ENCODE measurements at regions not wholly inside any gene's neighbourhood (a gene's known extent, or its start where the extent isn't known, plus 50 kb on each side); places are given as distances from the start of the nearest gene placed in this dataset.

DNA sequence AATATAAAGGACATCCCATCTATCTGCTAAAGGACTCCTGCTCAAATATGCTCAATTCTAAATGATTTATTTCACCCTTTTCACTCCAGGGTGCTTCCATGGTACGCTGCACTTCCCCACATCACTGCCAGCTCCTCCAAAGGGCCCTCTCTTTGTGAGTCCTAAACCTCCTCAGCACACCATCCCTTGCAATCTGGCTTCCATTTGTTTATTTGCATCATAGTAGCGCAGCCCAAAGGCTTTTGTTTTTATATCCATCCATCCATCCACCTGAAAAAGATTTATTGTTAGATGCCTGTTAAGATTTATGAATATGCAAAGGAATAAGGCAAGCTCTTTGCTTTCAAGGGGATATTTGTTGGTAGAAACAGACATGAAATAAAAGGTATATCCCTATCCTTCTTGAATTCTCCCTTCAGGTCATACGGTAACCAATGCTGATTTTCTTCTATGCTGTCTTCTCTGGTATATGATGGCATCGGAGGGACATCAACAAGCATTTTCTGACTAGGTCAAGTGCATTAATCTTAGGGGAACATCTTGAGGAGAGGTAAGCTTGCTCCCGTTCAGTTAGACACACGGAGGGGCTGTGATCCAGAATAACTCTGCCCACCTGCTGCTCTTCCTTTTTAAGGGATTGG, 397.6 kb downstream of the LIG4 start:
- no peak overlapping the region for H3K9ac ChIP-seq (ENCODE audit: low read depth in 1 of 2, low read length in 2 of 2)
- H3K4me1 ChIP-seq (ENCODE audit: control insufficient read depth in 1 of 2, insufficient read depth in 2 of 2, low read length in 2 of 2): no peaks in the 10 kb centered on the region
- H3K27ac ChIP-seq (ENCODE audit: low read depth, low read length): no peak overlapping the region
- no peak overlapping the region for H3K4me3 ChIP-seq (ENCODE audit: low read depth in 1 of 2, low read length in 2 of 2)
- no peaks in the 10 kb centered on the region for H3K27me3 ChIP-seq (ENCODE audit: control insufficient read depth in 1 of 2, insufficient read depth in 2 of 2, low read length in 2 of 2)
- H3K9me3 ChIP-seq (ENCODE audit: control insufficient read depth in 1 of 2, low read length in 2 of 2): no peaks in the 10 kb centered on the region
- H3K36me3 ChIP-seq (ENCODE audit: control insufficient read depth in 1 of 2, insufficient read depth in 2 of 2, low read length in 2 of 2): no peaks in the 10 kb centered on the region

DNA sequence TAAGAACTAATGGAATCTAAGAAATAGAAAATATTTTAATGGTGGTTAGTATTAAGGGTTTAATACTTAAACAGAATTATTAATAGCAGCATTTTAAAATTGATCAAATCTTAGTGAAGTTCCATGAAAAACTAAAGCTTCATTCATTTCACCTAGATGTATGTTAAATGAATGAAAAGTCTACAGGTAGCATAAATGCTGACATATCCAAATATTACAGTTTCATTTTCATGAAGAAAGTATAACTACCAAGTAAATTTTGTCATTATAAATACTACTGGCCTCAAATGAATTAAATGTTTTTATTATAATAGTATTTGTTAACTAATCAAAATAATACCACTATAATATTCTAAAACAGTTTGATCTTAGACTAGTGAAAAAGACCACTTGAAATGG, 403.3 kb downstream of the LIG4 start:
- no peak overlapping the region for H3K9ac ChIP-seq (ENCODE audit: low read depth in 1 of 2, low read length in 2 of 2)
- no peaks in the 10 kb centered on the region for H3K4me1 ChIP-seq (ENCODE audit: control insufficient read depth in 1 of 2, insufficient read depth in 2 of 2, low read length in 2 of 2)
- no peaks in the 10 kb centered on the region for H3K9me3 ChIP-seq (ENCODE audit: control insufficient read depth in 1 of 2, low read length in 2 of 2)
- no peaks in the 10 kb centered on the region for H3K27me3 ChIP-seq (ENCODE audit: control insufficient read depth in 1 of 2, insufficient read depth in 2 of 2, low read length in 2 of 2)
- H3K4me3 ChIP-seq (ENCODE audit: low read depth in 1 of 2, low read length in 2 of 2): no peak overlapping the region
- no peak overlapping the region for H3K27ac ChIP-seq (ENCODE audit: low read depth, low read length)
- H3K36me3 ChIP-seq (ENCODE audit: control insufficient read depth in 1 of 2, insufficient read depth in 2 of 2, low read length in 2 of 2): no peaks in the 10 kb centered on the region

DNA sequence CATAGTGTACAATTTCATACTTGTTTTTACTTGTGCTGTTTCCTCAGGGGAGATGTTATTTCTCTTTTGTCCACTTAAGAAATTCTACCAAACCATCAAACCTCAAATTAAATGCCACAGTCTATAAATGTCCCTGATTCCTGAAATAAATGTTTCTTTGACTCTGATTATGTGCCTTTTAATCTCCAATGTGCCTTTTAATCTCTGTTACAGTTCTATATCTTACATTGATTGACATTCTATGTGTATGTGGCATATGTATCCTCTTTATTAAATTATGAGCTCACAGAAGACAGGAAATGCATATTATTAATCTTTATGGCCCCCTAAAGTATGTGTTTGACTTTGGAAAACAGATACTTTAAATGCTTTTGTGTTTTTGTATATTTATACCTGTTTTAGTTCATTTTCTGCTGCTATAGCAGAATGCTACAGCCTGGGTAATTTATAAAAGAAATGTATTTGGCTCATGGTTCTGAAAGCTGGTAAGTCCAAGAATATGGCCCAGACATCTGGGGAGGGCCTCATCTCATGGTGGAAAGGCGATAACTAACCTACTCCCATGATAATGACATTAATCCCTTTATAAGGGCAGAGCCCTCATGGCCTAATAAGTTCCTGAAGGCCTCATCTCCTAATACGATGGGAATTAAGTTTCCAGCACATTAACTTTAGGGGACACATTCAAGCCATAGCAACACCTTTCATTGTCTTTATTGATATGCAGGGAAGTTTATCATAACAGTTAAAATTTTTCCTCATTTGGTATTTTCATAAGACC, 403.9 kb downstream of the LIG4 start:
- H3K4me1 ChIP-seq (ENCODE audit: control insufficient read depth in 1 of 2, insufficient read depth in 2 of 2, low read length in 2 of 2): no peaks in the 10 kb centered on the region
- H3K9me3 ChIP-seq (ENCODE audit: control insufficient read depth in 1 of 2, low read length in 2 of 2): no peaks in the 10 kb centered on the region
- H3K36me3 ChIP-seq (ENCODE audit: control insufficient read depth in 1 of 2, insufficient read depth in 2 of 2, low read length in 2 of 2): no peaks in the 10 kb centered on the region
- H3K9ac ChIP-seq (ENCODE audit: low read depth in 1 of 2, low read length in 2 of 2): no peak overlapping the region
- H3K27ac ChIP-seq (ENCODE audit: low read depth, low read length): no peak overlapping the region
- no peaks in the 10 kb centered on the region for H3K27me3 ChIP-seq (ENCODE audit: control insufficient read depth in 1 of 2, insufficient read depth in 2 of 2, low read length in 2 of 2)
- no peak overlapping the region for H3K4me3 ChIP-seq (ENCODE audit: low read depth in 1 of 2, low read length in 2 of 2)

DNA sequence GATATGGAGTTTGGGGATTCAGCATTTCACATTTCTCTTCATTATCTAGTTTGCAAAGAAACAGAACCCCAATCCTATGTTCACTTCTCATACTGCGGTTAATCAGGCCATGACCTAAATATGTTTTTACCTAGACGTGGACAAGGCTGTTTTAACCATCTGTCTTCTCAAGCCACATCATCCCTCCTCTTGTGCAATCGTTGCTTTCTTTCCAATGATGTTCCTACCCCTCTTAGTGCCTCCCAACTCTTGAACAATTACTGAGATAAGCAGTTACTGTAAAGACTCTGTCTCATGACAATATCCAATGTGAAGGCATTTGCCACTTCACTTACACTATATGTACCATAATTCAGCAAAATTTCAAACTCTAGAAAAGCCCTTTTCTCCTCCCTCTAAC, 406.2 kb downstream of the LIG4 start:
- Histone ChIP-seq H3K27ac (ENCODE audit: low read depth, low read length) (no peak overlapping the region), H3K36me3 (ENCODE audit: control insufficient read depth in 1 of 2, insufficient read depth in 2 of 2, low read length in 2 of 2) (no peaks in the 10 kb centered on the region), H3K4me1 (ENCODE audit: control insufficient read depth in 1 of 2, insufficient read depth in 2 of 2, low read length in 2 of 2) (no peaks in the 10 kb centered on the region), H3K4me3 (ENCODE audit: low read depth in 1 of 2, low read length in 2 of 2) (no peak overlapping the region), H3K9me3 (ENCODE audit: control insufficient read depth in 1 of 2, low read length in 2 of 2) (no peaks in the 10 kb centered on the region), H3K9ac (ENCODE audit: low read depth in 1 of 2, low read length in 2 of 2) (no peak overlapping the region), H3K27me3 (ENCODE audit: control insufficient read depth in 1 of 2, insufficient read depth in 2 of 2, low read length in 2 of 2) (no peaks in the 10 kb centered on the region)

DNA sequence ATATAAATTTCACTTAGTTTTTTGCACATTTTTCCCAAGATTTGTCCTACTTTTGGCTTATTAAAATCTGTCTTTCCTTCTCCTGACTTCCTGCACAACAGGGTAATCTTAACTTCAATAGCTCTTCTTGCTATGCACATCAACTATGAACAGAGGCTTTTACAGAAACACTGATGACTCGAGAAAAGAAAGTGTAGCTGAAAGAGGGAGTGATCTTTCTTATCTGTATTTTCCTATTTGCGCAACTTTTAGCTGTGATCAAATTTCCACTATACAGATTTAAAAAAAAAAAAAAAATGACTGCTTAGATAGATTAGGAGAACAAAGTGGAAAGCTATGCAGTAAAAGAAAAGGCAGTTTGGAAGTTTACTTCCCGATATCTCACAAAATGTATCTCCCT, 406.9 kb downstream of the LIG4 start:
- H3K27ac ChIP-seq (ENCODE audit: low read depth, low read length): no peak overlapping the region
- H3K27me3 ChIP-seq (ENCODE audit: control insufficient read depth in 1 of 2, insufficient read depth in 2 of 2, low read length in 2 of 2): no peaks in the 10 kb centered on the region
- H3K9me3 ChIP-seq (ENCODE audit: control insufficient read depth in 1 of 2, low read length in 2 of 2): no peaks in the 10 kb centered on the region
- H3K4me3 ChIP-seq (ENCODE audit: low read depth in 1 of 2, low read length in 2 of 2): no peak overlapping the region
- H3K4me1 ChIP-seq (ENCODE audit: control insufficient read depth in 1 of 2, insufficient read depth in 2 of 2, low read length in 2 of 2): no peaks in the 10 kb centered on the region
- H3K36me3 ChIP-seq (ENCODE audit: control insufficient read depth in 1 of 2, insufficient read depth in 2 of 2, low read length in 2 of 2): no peaks in the 10 kb centered on the region
- no peak overlapping the region for H3K9ac ChIP-seq (ENCODE audit: low read depth in 1 of 2, low read length in 2 of 2)

DNA sequence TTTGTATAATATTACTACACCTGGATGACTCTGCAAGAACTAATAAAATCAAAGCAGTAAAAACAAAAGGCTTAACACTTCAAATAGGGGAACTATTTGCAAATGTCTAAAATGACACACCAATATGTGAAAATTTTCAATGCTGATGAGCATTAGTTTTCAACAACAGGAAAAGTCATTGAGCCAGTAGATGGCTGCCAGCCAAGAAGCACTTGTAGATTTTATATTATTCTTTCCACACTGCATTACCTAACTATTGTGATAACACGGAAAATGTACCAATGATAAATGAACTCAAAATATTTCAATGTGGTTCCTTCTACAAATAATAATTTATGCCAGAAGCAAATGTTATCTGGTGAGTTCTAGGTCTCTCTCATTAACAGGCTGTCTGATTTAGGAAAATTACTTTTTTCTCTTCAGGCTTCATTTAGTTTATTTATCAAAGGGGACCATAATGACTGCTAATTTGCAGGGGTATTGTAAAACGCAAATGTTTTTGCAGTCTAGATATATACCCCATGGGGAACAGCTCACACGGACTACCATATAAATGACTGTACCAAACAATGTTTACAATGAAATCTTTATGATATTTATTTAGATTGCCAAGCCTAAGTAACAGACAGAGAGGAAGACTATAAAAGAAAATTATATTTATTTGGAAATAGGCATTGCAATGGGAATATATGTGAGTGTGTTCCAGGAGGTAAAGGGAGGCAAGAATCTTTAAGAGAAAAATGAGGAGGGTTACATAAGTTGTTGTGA, 407.8 kb downstream of the LIG4 start:
- no peaks in the 10 kb centered on the region for H3K27me3 ChIP-seq (ENCODE audit: control insufficient read depth in 1 of 2, insufficient read depth in 2 of 2, low read length in 2 of 2)
- H3K27ac ChIP-seq (ENCODE audit: low read depth, low read length): no peak overlapping the region
- no peaks in the 10 kb centered on the region for H3K4me1 ChIP-seq (ENCODE audit: control insufficient read depth in 1 of 2, insufficient read depth in 2 of 2, low read length in 2 of 2)
- no peak overlapping the region for H3K9ac ChIP-seq (ENCODE audit: low read depth in 1 of 2, low read length in 2 of 2)
- no peaks in the 10 kb centered on the region for H3K9me3 ChIP-seq (ENCODE audit: control insufficient read depth in 1 of 2, low read length in 2 of 2)
- H3K4me3 ChIP-seq (ENCODE audit: low read depth in 1 of 2, low read length in 2 of 2): no peak overlapping the region
- H3K36me3 ChIP-seq (ENCODE audit: control insufficient read depth in 1 of 2, insufficient read depth in 2 of 2, low read length in 2 of 2): no peaks in the 10 kb centered on the region

DNA sequence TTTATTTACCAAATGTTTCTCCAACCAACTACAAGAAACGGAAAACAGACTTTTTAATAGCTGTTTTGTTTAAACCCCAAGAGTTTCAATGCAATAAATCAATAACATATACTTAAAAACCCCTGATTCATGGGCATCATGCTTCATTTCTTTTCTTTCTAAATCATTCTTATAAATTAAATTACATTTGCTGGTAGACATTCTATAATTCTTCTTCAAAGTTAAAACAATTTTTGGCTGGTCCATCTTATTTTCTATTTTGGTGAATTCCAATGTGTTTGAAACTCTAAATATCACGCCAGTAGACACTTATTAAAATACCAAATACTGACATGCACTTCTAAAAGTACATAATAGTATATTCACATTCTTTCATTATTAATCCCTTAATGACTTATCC, 408.6 kb downstream of the LIG4 start:
- Histone ChIP-seq H3K27me3 (ENCODE audit: control insufficient read depth in 1 of 2, insufficient read depth in 2 of 2, low read length in 2 of 2) (no peaks in the 10 kb centered on the region), H3K4me1 (ENCODE audit: control insufficient read depth in 1 of 2, insufficient read depth in 2 of 2, low read length in 2 of 2) (no peaks in the 10 kb centered on the region), H3K9ac (ENCODE audit: low read depth in 1 of 2, low read length in 2 of 2) (no peak overlapping the region), H3K27ac (ENCODE audit: low read depth, low read length) (no peak overlapping the region), H3K36me3 (ENCODE audit: control insufficient read depth in 1 of 2, insufficient read depth in 2 of 2, low read length in 2 of 2) (no peaks in the 10 kb centered on the region), H3K4me3 (ENCODE audit: low read depth in 1 of 2, low read length in 2 of 2) (no peak overlapping the region), H3K9me3 (ENCODE audit: control insufficient read depth in 1 of 2, low read length in 2 of 2) (no peaks in the 10 kb centered on the region)

DNA sequence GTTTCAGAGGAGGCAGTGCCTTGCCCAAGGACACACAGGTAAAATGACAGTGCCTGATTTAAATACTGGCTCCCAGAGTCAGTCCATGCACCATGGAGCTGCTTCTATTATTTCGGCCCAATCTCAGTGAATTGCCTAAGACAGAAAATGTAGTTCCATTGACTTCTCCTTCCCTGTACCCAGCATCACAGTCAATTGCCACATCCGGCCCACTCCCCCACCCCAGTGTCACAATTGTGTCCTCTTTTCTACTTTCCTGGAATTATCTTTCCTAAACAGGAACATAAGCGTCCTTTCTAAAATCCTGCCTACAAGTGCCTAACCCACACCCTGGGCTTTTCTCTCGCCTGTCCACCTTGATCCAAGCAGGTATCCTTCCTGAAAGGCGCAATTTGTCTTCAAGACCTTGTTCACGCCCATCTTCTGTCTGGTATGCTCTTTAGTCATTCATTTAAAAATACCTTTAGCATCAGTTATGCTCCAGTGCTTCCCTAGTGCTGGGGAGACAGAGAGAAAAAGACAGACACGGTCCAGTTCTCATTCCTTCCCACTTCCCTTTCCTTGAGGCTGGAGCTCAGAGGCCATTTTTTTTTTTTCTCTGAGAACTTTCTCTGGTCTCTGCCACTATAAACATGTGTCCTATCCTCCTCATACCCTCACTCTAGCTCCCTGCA, 411.4 kb downstream of the LIG4 start:
- no peak overlapping the region for H3K27ac ChIP-seq (ENCODE audit: low read depth, low read length)
- no peaks in the 10 kb centered on the region for H3K36me3 ChIP-seq (ENCODE audit: control insufficient read depth in 1 of 2, insufficient read depth in 2 of 2, low read length in 2 of 2)
- no peaks in the 10 kb centered on the region for H3K9me3 ChIP-seq (ENCODE audit: control insufficient read depth in 1 of 2, low read length in 2 of 2)
- no peak overlapping the region for H3K9ac ChIP-seq (ENCODE audit: low read depth in 1 of 2, low read length in 2 of 2)
- no peaks in the 10 kb centered on the region for H3K27me3 ChIP-seq (ENCODE audit: control insufficient read depth in 1 of 2, insufficient read depth in 2 of 2, low read length in 2 of 2)
- H3K4me3 ChIP-seq (ENCODE audit: low read depth in 1 of 2, low read length in 2 of 2): no peak overlapping the region
- no peaks in the 10 kb centered on the region for H3K4me1 ChIP-seq (ENCODE audit: control insufficient read depth in 1 of 2, insufficient read depth in 2 of 2, low read length in 2 of 2)

DNA sequence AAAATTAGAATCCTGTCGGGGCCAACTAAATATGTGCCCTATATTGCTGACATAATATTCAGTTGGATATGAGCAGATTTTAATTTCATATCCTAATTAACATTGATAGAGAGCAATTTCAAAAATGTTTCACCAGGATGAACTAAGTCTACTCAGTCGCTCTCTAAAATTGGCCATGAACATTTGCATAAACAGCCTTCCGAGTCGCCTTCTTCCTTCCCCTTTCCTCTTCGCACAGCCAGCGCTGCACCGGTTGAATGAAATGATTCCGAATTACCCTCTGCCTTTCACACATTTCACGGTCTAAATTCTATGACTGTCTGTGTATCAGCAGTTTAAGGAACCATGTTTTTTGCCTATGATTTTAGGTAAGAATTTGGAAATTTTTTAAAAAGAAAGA, 413.7 kb downstream of the LIG4 start:
- H3K4me3 ChIP-seq (ENCODE audit: low read depth in 1 of 2, low read length in 2 of 2): no peak overlapping the region
- no peak overlapping the region for H3K27ac ChIP-seq (ENCODE audit: low read depth, low read length)
- no peak overlapping the region for H3K9ac ChIP-seq (ENCODE audit: low read depth in 1 of 2, low read length in 2 of 2)
- H3K27me3 ChIP-seq (ENCODE audit: control insufficient read depth in 1 of 2, insufficient read depth in 2 of 2, low read length in 2 of 2): no peaks in the 10 kb centered on the region
- no peaks in the 10 kb centered on the region for H3K9me3 ChIP-seq (ENCODE audit: control insufficient read depth in 1 of 2, low read length in 2 of 2)
- H3K36me3 ChIP-seq (ENCODE audit: control insufficient read depth in 1 of 2, insufficient read depth in 2 of 2, low read length in 2 of 2): no peaks in the 10 kb centered on the region
- H3K4me1 ChIP-seq (ENCODE audit: control insufficient read depth in 1 of 2, insufficient read depth in 2 of 2, low read length in 2 of 2): no peaks in the 10 kb centered on the region

DNA sequence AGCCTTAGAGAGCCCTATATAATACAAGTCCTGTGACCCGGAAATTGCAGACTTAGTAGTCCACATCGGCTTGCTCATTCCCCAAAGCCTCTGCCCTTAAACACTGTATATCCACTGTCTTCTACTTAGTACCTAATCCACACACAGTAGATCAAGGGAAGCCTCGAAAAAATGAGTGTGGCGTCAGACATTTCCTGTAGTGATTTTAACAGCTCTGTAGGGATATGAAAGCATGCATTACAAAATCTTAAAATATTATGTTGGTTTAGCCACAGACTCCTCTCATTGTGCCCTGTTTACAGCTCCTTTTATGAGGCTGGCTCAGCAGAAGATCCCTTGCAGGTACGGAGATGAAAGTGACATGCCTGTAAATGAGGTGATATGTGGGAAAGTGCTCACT, 416.3 kb downstream of the LIG4 start:
- H3K9ac ChIP-seq (ENCODE audit: low read depth in 1 of 2, low read length in 2 of 2): no peak overlapping the region
- H3K4me3 ChIP-seq (ENCODE audit: low read depth in 1 of 2, low read length in 2 of 2): no peak overlapping the region
- no peaks in the 10 kb centered on the region for H3K9me3 ChIP-seq (ENCODE audit: control insufficient read depth in 1 of 2, low read length in 2 of 2)
- H3K27me3 ChIP-seq (ENCODE audit: control insufficient read depth in 1 of 2, insufficient read depth in 2 of 2, low read length in 2 of 2): no peaks in the 10 kb centered on the region
- no peak overlapping the region for H3K27ac ChIP-seq (ENCODE audit: low read depth, low read length)
- no peaks in the 10 kb centered on the region for H3K4me1 ChIP-seq (ENCODE audit: control insufficient read depth in 1 of 2, insufficient read depth in 2 of 2, low read length in 2 of 2)
- no peaks in the 10 kb centered on the region for H3K36me3 ChIP-seq (ENCODE audit: control insufficient read depth in 1 of 2, insufficient read depth in 2 of 2, low read length in 2 of 2)

Measured in duodenal mucosa (tissue), 2 donors.